Left cardiac atrium (tissue), 4 donors: ENCODE measurements at regions not wholly inside any gene's neighbourhood (a gene's known extent, or its start where the extent isn't known, plus 50 kb on each side); places are given as distances from the start of the nearest gene placed in this dataset.
"Not testable (repeated sequence)": the region's sequence is repeated elsewhere in the genome, so short reads cannot be mapped to it uniquely, and the experiment has no call there.

Experiments
- ATAC-seq, 2 donors: fragments of 200-7000 bp; cut with Tn5 transposase; one replicate each; pipeline ENCODE4 v1.9.1; 2020; ENCODE audit warnings: mild to moderate bottlenecking in 2 of 2, moderate library complexity in 2 of 2
- DNase-seq: peaks from one replicate; pipeline ENCODE4 v3.0.0-alpha.2; 2020
- intact Hi-C, 2 donors: fragments of 100-400 bp; cut with DNase I; formaldehyde crosslinking; loops; one replicate each; pipeline versions ENCODE4 v1.14.1 to v1.15.1; 2022 to 2023
- donor health status: DM: no; HTN: yes; CAD: no.
- donor health status: DM: no; HTN: yes; CAD: no; lungs with severe emphysema.
- donor health status: DM: yes; HTN: yes; CAD: no.
- donor health status: Dilated cardiomyopathy.

- intact Hi-C loops, result no loop called here
- no peak for ATAC-seq
Observed at GRCh38 chr16:50457423-50457822, 88.6 kb upstream of the BRD7 start.

DNA sequence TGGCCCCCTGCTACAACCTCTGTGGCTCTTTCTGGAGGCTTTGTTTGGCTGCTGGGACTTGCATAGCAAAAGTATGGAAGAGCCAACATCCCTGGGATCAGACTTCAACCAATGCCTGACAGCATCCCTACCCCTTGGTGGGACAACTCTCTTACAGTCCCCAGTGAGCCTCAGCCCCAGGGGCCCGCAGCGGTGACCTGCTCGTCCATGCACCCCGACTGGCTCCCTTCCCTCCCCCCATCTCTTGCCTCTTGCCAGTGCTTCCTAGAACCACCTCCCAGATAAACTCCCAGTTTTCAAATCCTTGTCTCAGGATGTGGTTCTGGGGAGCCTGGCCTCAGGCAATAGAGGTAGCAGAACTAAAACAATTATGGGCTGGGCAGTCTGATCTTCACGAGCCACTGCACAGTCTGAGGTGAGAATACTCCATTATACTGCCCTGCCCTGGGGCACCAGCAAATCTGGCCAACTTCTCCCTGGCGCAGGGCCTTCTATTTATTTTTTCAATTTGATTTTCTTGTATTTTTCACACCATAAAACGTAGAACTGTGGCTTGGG, 86.6 kb upstream of the BRD7 start:
- ATAC-seq (no peak), DNase-seq (no peak)
- intact Hi-C loops, result no loop called here

More at GRCh38 chr16:50457423-50457822, 88.6 kb upstream of the BRD7 start:
- no peak for DNase-seq

DNA sequence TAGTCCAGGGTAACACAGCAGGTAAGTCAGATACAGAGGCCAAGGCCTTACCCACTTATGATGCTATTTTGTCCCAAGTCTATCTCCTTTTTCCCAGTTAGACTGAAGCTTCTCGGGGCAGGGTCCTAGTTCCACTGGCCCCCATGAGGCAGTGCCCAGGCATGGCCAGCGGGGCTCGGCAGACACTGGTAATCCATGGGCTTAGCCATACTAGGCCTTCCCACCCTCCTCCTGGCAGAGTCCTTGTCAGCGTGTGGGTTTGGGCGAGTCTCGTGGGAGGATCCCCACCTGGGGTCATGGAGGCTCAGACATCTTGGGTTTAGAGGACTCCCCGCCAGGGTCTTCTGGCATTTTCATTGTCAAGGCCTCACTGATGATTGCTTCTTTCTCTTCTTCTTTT, 84.7 kb upstream of the BRD7 start:
- intact Hi-C loops, result no loop called here
- no peak for ATAC-seq
- no peak for DNase-seq

DNA sequence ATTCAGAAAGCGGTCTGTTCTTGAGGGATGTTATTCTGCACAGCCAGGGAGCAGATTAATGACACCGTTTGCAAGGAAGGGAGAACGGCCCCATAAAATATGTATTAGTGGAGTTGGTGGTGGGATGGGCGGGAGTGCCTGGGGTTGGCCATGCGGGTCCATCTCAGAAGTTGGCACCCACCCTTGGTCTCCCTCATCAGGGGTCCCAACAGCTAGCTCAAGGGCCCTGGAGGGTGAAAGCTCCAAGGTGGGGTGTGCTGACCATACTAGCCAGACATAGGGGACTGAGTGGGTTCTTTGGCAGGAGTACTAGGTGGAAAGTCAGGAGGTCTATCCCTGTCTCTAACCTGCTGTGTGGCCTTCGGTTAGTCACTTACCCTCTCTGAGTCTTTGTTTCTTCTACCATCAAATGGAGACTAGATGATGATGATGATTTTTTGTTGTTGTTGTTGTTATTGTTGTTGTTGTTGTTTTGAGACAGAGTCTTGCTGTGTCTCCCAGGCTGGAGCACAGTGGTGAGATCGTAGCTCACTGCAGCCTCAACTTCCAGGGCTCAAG, 83.2 kb upstream of the BRD7 start:
- intact Hi-C loops, result no loop called here
- ATAC-seq (no peak), DNase-seq (no peak)

GRCh38 chr16:50450957-50451356, 82.2 kb upstream of the BRD7 start:
- ATAC-seq, result no peak
- intact Hi-C loops, result no loop called here
- DNase-seq, result no peak

- intact Hi-C loops, result no loop called here
- ATAC-seq, result no peak
- DNase-seq, result no peak
Observed at GRCh38 chr16:50449800-50450199, 81.0 kb upstream of the BRD7 start.

DNA sequence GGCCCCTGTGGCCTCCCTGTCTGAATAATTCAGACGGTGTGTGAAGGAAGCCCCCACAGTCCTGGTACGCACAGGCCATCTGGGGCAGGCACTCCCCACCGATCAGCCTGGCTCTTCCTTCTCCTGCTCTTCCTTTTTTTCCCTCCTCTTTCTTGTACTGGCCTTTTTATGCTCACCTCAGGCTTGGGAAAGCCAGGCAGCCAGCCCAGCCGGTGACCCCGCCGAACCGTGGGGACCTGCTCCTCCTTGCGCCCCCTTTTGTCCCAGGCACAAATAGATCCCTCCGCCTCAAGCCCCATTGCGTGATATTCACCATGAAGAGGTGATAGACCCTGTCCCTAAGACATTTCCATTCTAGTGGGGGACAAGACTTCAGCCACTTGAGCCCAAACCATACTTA, 80.2 kb upstream of the BRD7 start:
- intact Hi-C loops, result no loop called here
- ATAC-seq (no peak), DNase-seq (no peak)

DNA sequence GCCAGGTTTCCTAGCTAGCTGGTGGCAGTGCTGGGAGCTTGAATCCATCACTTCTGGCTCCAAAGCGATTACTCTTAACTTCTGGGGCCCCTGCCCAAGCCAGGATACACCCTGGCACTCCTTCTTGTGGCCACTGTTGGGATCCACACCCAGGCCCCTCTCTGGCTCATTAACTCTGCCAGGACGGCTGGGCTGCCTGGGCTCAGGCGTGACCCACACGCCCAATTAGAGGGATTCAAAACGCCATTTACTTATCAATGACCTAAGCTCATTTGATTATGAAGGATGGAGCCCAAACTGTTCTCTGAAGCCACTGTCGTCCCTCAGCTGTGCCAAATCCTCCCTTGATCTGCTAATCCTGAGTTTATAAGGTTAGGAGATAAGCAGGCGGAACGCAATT, 79.7 kb upstream of the BRD7 start:
- DNase-seq (no peak), ATAC-seq (no peak)
- intact Hi-C loops, result no loop called here

GRCh38 chr16:50447386-50447785, 78.6 kb upstream of the BRD7 start:
- DNase-seq, ATAC-seq, intact Hi-C loops: not testable (repeated sequence)

DNA sequence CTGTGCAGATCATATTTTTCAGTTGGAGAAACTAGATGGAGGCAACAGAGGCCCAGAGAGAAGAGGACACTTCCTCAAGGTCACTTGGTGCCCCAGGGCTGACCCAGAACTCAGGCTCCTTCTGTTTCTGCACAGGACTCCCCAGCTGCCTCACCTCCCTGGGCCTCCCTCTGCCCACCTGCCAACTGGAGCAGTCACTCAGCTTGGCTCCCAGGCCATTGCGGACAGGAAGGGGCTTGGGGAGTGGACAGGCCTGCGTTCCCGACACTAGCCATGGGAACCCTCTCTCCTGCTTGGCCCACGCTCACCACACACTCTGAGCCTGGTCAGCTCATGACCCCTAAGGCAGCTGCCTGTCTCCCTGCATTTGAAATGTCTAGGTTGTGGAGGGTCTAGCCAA, 78.1 kb upstream of the BRD7 start:
- DNase-seq, result no peak
- no peak for ATAC-seq
- intact Hi-C loops, result no loop called here

DNA sequence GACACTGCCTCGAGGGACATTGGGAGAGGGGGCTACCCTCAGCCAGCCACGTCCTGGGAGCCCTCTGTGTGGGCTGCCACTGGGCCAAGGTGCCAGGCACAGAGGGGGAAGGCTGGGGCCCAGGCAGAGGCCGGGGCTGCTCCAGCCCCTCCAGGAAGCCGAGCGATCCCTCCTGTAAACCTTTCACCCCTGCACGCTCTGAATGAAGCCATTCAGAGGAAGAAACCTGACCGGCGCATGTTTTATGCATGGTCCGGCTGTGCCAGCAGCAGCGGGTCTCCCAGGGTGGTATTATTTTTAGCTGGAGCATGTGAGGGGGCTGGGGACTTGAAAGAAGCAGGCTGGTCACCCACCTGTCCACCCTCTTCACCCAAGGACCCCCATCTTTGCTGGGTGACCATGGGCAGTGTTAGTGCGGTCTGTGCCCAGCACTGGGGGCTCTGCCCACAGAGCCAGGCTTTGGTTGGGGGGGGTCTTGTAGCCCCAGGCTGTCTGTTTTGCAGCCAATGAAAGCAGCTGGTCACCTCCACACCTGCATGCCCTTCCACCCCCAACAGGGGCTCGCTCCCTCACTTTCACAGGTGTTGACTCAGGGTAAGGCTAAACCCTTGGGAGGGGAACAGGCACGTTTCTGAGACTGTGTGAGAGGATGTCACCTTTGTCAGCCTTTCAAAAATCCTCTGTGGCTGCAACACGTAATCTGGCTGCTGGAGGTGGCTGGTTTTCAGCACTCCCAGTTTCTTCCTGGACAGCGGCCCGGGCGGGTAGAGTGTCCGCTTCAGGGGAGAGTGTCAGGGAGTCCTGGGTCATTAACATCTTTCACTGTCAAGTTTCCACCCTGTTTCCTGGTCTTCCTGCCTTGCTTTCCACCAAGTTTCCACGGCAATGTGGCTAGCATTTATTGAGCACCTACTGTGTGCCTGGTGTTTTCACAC, 77.1 kb upstream of the BRD7 start:
- ATAC-seq (no peak), DNase-seq (no peak)
- intact Hi-C loops, result no loop called here

- no peak for DNase-seq
Observed at GRCh38 chr16:50444526-50444925, 75.7 kb upstream of the BRD7 start.

DNA sequence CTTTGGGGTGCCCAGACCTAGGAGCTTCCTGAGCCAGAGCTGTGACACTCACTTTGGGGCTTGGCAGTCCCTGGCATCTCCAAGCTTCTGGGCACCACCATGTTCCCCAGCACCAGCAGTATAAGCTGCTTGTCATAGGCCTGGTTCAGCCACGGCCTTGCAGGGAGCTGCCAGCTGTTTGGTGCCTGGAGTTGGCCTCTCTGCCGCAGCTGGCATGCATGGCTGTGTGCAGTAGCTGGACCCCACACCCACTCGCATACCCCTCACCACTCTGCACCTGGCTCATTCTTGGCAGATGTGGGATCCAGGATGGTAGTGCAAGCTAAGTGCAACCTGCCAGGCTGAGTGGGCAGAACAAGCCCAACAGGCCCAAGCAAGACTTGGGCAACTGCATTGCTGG, 73.4 kb upstream of the BRD7 start:
- intact Hi-C loops, result no loop called here
- ATAC-seq (no peak), DNase-seq (no peak)

More at GRCh38 chr16:50444526-50444925, 75.7 kb upstream of the BRD7 start:
- intact Hi-C loops, result no loop called here
- no peak for ATAC-seq

DNA sequence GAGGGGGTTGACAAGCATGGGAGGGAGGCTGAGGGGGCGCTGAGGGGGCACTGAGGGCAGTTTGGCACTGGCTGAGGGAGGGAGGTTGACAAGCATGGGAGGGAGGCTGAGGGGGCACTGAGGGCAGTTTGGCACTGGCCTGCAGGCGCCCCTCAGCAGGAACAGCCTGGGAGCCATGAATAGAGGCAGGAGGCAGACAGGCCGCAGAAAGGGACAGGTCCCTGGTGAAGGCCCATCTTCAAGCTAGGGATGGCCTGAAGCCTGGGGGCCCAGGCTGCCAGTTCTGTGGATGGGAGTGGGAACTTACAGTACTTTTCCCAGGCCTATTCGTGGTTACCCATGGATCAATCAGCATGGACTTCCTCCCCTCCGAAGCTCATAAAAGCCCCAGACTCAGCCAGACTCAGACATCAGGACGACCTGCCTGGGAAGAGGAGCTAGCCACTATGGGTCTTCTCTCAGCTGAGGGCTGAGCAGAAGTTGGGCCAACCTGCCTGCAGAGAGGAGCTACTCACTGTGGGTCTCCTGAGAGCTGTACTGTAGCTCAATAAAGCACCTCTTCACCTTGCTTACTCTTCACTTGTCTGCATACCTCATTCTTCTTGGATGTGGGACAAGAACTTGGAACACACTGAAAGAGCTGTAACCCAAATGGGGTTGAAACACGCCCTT, 72.8 kb upstream of the BRD7 start:
- ATAC-seq, result no peak
- intact Hi-C loops, result no loop called here
- DNase-seq, result no peak

DNA sequence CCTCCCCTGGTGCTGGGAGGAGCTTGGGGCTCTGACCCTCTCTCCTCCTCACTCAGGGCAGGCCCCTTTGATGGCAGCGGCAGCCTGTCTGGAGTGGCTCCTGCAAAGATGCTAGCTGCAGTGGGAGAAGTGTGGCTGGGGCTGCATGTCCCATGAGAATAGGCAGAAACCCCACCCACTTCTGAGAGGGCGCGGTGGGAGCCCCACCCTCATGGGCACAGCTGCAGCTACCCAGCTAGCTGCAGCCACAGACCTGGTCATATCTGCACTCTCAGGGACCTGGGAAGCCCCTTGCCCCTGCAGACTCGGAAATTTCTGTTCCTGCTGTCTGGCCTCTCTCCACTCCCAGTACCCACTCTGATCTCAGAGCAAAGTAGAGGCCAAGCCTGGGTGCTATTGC, 72.2 kb upstream of the BRD7 start:
- DNase-seq, result no peak
- no peak for ATAC-seq
- intact Hi-C loops, result no loop called here

GRCh38 chr16:50440531-50440930, 71.7 kb upstream of the BRD7 start:
- ATAC-seq (no peak), DNase-seq (no peak)
- intact Hi-C loops, result no loop called here

GRCh38 chr16:50437769-50438437, 69.1 kb upstream of the BRD7 start:
- no peak for ATAC-seq

DNA sequence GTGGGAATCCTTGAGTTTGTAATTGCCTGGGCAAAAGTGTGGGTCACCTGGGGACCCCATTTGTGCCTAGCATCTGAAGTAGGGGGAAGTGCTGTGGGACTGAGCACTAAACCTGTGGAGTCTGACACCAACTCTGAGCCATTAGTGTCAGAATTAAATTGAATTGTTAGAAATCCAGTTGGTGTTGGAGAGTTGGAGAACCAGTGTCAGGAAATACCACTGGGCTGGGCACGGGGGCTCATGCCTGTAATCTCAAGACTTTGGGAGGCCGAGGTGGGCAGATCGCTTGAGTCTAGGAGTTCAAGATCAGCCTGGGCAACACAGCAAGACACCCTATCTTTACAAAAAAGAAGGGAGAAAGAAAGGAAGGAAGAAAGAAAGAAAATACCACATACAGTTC, 67.5 kb upstream of the BRD7 start:
- intact Hi-C loops, result no loop called here
- DNase-seq (no peak), ATAC-seq (no peak)

More at GRCh38 chr16:50437769-50438437, 69.1 kb upstream of the BRD7 start:
- intact Hi-C loops, result no loop called here
- DNase-seq, result no peak

- DNase-seq (no peak), ATAC-seq (no peak)
- intact Hi-C loops, result no loop called here
Observed at GRCh38 chr16:50434872-50435478, 66.2 kb upstream of the BRD7 start.
